GM18511 (cell line): ENCODE measurements at regions not wholly inside any gene's neighbourhood (a gene's known extent, or its start where the extent isn't known, plus 50 kb on each side); places are given as distances from the start of the nearest gene placed in this dataset.
A peak's percentile ranks its signal among the peaks of the same experiment; 100 is the strongest.

Experiments used
- ATAC-seq: cut with Tn5 transposase; IDR thresholded peaks from one replicate; pipeline ENCODE4 v1.9.1; 2021; ENCODE audit warnings: mild to moderate bottlenecking, moderate library complexity; ENCODE audit not compliant: unreplicated experiment

DNA sequence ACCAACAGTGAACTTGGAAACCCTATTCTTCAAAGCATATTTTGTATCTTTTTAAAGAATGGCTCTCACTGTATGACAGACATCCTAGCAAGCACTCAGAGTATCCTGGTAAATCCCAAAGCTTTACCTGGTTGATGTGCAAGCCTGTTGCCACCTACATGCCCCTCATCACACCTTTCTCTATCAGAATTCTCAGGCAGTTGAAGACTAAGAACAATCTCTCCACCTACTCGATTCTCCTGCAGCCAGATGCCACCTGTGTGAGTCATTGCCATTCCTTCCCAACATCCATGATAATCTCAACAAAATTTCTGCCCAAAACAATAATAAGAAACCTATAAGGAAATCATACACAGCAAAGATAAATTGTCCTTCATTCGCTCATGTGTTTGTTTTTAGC lies 659.8 kb downstream of the BCL11A start:
- ATAC-seq: no peak

DNA sequence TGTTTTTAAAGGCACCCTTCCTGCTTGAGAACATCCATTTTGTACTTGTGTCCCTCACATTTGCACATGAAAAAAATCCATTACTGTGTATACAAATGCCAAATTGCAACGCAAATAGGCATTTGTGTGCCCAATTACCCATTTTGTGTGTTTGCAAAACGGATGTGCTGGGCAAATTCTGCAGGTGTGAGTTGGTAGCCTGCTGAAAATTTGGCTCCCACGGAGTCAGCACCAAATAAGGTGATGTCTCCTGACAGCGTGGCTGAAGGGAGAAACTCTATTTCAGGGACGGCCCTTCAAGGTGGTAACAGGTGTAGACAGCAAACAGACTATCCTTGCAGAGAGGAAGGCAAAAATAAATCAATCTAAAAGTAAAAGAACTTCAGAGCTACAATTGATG lies 661.1 kb downstream of the BCL11A start:
- no peak for ATAC-seq

- no peak for ATAC-seq
These were observed 664.1 kb downstream of the BCL11A start for GRCh38 chr2:59889305-59889704.

DNA sequence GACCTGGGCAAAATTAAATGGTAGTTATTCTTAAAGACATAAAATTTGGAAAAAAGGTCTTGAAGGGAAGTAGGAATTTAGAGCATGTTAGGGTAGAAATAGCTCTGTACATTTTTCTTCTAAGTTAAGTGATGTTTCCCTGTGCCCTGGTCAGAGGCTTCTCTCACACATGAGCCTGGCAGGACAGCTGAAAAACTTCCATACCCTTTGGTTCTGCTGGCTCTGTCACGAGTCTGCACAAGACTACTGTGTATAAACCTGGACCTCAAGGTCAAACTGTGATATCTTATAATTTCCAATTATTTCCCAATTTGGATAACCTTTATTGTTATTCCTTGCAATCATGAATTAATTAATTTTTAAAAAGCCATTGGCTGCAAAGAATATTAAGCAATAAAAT lies 664.7 kb downstream of the BCL11A start:
- ATAC-seq: no peak

DNA sequence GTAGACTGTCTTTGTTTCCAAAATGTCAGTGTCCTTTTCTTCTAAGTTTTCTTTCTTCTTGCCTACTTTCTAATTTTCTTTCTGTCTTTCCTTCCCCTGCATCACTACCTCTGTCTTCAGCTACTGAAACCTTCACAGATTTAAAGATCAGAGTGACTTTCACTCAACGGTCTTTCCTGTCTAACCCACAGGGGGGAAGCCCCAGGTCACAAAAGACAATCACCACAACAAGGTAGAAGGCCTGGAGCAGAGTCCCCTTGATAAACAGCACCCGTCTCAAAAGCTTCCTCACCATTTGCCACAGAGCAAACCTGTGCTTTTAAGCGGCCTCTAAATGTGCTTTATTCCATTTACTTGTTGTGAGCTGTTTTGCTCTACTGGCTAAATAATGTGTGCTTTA lies 665.4 kb downstream of the BCL11A start:
- peak; percentile 96 for ATAC-seq

DNA sequence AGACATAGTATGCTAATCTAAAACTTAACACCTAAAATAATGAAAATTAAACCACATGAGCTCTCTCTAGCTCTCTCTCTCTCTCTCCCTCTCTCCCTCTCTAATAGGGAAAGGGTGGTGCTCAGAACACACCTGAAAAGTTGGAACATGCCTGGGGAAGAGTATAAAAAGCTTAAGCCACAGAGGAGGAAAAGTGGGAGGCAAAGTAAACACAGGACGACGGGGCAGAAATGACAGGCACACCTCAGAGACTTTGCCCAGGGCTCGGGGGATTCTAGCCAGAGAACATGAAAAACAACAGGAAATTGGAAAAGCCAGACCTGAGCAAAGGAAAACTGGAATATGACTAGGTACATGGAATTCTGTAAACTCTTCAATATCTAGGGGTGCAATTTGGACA lies 666.1 kb downstream of the BCL11A start:
- ATAC-seq: no peak

DNA sequence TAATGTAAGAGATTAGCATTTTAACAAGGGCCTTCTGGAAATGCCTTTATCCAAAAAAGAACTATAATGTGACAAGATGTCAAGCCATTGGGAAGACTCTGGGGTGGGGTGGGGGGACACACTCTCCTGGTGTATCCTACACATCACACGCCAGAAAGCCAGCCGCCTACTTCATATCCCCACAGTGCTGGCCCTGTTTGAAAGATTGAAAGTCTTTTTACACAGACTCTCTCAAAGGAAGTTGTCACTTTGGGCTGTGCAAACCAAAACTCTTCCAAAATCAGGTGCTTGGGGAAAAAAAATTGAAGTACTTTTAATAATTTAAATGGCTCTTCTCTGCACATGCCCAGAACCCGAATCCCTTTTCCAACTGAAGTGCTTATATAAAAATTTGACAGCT lies 666.7 kb downstream of the BCL11A start:
- no peak for ATAC-seq

DNA sequence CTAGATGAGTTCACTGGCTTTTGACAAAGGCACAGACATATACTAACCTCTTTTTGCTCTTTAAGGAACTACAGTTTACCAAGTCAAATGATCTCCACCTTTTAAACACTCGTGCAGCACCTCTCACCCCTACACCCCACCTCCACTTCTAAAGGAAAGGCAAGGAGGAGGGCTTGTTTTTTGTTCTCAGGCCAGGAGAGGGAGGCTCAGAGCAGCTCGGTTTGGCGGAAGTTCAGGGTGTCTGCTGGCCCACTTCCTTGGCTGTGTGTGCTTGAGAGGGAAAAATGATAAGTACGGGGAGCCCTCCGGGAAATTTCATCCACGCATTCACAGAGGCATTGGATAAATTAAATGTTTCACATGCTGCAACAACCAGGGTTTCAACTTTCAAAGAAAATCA lies 667.9 kb downstream of the BCL11A start:
- no peak for ATAC-seq

GRCh38 chr2:59884166-59884565 lies 669.3 kb downstream of the BCL11A start:
- ATAC-seq: no peak

DNA sequence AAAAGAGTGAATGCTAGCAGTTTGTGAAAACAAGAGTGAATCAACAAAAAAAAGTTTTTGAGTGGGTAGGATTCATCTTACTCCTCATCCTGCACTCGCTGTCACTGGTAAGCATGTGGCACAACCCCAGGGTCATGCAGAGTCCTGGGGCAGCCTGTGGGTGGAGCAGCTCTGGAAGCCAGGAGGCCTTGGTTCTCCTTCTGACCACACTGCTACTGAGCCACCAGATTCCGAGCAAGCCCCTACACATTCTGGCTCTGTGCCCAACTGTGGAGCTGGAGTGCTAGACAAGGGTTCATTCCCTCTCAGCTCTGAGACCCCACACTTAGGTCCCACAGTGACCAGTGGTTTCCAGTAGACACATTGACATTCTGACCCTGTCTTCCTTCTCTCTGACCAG lies 670.6 kb downstream of the BCL11A start:
- ATAC-seq: no peak

- no peak for ATAC-seq
These were observed 671.2 kb downstream of the BCL11A start for GRCh38 chr2:59882279-59882678.

DNA sequence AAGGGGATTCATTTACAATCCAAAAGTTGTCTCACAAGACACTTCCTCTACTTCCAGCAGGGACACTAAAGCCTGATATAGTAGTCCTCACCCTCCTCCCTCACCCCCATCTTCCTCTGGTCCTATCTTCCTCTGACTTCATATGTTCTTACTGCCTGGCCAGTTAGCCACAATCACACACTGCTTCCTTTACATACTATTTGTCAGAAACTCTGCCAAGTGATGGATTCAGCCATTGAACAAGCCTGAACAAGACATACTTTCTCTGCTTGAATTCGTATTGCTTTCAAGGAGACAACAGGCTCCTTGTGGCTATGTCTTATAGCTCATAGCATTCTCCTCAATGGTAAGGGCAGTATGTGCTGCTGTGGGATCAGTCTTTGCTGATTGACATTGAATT lies 672.2 kb downstream of the BCL11A start:
- no peak for ATAC-seq

DNA sequence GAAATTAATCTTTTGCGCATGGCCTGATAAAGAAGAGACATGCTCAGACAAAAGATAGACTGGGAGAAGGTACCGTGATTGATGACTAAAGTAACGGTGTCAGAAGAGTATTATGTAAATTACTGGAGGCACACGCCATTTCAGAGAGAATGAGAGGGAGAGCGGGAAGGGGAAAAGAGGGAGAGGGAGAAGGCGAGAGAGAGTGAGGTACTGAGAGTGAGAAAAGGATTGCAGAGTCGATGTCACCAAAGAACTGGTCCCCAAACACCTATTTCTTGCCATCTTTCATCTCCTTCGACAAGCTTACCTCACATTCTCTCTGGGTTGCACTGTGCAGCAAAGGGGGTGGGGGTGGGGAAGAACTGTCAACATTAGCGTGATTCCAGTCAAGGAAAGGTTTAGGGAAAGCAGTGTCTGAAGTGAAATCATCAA lies 673.7 kb downstream of the BCL11A start:
- no peak for ATAC-seq

DNA sequence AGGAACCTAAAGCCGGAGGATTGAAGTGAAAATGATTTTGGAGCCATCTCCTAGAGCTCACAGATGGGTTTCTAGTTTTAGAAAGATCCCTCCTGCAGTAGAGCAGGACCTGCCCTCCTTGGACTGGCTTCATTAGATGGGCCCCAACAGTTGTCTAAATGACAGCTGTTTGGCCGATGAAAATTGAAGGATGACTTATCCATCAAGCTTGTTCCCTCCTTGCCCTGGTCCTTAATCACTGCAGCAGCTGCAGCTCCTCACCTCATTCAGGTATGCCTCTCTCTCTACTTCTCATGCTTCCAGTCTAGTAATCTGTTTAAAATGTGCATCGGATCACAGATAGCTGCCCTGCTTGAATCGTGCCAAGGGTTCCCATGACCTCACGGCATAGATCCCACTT lies 677.6 kb downstream of the BCL11A start:
- ATAC-seq: no peak

- no peak for ATAC-seq
These were observed 678.3 kb downstream of the BCL11A start for GRCh38 chr2:59874971-59875755.

DNA sequence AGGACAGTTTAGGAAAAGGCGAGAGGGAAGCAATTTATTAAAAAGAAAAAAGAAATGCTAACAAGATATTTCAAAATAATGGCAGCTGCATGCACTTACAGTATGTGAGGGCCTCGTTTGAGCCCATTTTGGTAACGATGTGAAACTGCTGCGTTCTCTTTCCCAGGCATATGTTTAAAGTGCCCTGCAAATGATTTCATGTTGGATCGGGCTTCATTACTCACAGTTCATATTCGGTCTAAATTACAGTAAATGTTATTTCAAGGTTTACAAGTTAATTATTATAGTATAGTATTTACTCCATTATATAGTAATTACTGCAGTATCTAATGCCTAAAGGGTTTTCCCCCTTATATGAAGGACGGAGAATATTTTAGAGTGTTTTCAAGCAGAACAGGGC lies 679.1 kb downstream of the BCL11A start:
- no peak for ATAC-seq

GRCh38 chr2:59871830-59872229 lies 681.6 kb downstream of the BCL11A start:
- no peak for ATAC-seq

DNA sequence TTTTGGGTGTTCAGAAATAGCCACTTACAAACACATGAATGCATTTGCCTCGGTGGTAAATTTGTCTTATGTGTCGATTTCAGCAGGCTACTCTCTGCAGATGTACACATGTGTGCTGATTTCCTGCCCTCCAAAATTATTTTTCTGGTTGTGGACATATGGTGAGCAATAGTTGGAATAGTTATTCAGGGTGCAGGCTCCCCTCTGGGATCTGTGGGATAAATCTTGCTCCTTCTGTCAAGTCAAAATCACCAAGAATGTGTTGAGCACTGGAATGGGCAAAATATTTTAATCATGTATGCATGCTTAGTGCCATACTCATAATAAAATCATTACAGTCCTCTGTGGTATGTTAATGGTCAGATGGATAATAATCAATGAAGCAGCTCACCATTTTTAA lies 684.5 kb downstream of the BCL11A start:
- no peak for ATAC-seq

DNA sequence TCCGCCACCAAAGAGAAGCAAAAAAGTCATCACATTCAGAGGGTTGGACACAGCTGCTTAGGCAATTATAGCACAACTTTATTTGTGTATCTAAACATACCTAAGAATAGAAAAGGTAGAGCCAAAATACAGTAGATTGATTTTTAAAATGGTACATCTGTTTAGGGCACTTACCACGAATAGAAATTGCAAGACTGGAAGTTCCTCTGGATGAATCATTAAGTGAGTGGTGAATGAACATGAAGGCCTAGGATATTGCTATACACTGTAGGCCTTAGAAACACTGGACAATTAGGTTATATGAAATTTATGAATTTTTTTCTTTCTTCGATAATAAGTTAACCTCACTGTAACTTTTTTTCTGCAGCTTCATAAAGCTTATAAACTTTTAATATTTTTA lies 687.0 kb downstream of the BCL11A start:
- no peak for ATAC-seq

DNA sequence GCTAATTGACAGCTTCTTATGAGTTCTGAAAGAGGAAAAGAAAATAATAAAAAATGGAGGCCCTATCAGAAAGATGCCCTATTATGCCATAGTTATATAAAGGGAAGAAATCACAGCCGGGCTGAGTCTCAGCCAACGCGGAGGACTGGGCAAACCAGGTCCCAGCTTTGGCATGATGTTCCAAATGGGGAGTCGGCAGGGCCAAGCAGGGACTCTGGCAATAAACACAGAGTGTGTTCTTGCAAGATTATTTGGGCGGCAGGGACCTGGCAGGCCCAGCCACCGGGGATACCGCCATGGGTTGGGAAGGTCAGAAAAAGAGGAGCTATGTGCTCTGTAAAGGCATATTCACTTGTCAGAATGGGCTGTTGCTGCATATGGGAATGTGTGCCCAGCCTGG lies 694.9 kb downstream of the BCL11A start:
- no peak for ATAC-seq

DNA sequence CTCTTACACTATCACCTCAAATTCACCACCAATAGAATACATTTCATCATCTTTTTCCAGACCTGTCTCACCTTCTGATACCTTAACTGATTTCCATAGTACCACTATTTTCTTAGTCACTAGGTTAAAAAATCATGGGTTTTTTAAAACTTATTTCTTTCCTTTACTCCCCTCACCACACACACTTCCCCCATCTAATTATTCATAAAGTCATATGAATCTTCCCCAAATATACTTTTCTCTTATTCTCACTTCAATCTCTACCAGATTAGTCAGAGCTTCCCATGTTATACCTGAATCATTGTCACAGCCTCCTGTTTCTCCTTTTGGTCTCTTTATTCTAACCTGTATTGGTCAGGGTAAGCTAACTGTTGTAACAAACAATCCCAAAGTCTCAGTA lies 696.3 kb downstream of the BCL11A start:
- ATAC-seq: no peak

DNA sequence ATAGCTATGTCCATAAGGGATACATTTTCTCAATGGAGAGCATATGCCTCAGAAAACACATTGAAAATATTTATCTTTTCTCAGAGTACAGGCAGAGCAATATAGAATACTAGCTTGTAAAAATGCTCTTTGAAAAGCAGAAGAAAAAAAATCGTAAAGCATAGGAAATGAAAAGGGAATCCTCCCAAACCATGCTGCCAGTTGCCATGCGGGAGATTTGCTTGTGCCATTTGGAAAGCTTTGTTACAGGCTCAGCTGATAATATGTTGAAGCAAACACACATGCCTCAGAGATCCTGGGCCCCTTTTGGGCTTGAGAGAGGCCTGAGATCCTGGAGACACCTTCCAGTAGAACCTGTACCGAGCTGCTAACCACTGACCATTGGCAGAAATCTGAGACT lies 697.1 kb downstream of the BCL11A start:
- ATAC-seq: no peak

DNA sequence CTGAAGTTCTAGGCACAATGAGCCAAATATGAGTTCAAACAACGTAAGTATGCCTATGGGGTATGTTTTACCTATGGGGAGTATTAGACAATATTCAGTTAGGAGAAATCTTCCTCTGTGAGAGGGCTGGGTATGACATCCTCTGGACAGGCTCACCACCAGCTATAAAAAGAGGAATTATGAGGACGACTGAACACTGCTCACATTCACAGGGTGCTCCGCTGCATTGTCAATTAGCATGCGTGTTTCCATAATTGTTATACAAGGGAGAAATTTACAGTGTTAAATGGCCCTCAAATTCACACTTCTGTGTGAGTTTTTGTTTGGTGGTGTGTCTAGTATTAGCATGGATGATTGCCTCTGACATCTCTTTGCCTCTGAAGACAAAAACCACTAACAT lies 700.4 kb downstream of the BCL11A start:
- ATAC-seq: no peak
